HG02798 (cell line): ENCODE measurements at regions not wholly inside any gene's neighbourhood (a gene's known extent, or its start where the extent isn't known, plus 50 kb on each side); places are given as distances from the start of the nearest gene placed in this dataset.
"Not testable (repeated sequence)": the region's sequence is repeated elsewhere in the genome, so short reads cannot be mapped to it uniquely, and the experiment has no call there.

Experiments
- ATAC-seq: cut with Tn5 transposase; IDR thresholded peaks from one replicate; pipeline ENCODE4 v1.9.1; 2021; ENCODE audit warnings: mild to moderate bottlenecking; ENCODE audit not compliant: unreplicated experiment, poor library complexity

DNA sequence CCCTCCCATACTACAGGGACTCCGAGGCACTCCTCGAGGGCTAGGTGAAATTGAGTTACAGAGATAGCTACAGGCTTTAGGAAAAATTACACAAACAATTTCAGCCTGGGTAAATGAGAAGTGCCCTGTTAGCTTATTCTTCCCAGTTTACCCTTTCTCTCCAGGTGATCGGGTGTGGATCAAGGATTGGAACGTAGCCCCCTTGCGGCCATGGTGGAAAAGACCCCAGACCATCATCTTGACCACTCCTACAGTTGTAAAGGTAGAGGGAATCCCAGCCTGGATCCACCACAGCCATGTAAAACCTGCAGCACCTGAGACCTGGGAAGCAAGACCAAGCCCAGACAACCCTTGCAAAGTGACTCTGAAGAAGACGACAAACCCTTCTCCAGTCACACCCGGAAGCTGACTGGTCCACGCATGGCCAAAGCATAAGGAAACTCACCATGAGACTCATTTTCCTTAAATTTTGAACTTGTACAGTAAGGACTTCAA, 600.6 kb downstream of the UQCRFS1 start:
- no peak for ATAC-seq

DNA sequence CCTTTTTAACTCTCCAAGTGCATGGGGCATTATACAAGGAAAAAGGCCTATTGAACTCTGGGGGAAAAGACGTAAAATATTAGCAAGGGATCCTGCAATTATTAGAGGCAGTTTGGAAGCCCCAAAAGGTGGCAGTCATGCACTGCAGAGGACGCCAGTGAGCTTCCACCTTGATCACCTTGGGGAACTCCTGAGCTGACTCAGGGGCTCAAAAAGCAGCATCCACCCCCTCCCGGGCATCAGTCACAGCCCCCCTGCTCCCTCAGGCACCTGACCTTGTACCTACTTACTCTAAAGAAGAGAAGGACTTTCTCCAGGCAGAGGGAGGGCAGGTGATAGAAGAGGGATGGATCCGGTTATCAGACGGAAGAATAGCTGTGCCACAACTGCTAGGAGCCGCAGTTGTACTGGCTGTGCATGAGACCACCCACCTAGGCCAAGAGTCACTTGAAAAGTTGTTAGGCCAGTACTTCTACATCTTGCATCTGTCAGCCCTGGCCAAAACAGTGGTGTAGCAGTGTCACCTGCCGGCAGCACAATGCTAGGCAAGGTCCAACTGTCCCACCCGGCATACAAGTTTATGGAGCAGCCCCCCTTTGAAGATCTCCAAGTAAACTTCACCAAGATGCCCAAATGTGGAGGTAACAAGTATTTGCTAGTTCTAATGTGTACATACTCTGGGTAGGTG, 601.6 kb downstream of the UQCRFS1 start:
- not testable (repeated sequence) for ATAC-seq

DNA sequence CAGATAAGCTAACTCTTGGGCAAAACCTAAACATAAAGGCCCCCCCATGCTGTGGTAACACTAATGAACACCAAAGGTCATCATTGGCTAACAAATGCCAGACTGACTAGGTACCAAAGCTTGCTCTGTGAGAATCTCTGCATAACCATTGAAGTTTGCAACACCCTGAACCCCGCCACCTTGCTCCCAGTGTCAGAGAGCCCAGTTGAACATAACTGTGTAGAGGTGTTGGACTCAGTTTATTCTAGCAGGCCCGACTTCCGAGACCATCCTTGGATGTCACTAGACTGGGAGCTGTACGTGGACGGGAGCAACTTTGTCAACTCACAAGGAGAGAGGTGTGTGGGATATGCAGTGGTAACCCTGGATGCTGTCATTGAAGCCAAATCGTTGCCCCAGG, 602.2 kb downstream of the UQCRFS1 start:
- no peak for ATAC-seq

DNA sequence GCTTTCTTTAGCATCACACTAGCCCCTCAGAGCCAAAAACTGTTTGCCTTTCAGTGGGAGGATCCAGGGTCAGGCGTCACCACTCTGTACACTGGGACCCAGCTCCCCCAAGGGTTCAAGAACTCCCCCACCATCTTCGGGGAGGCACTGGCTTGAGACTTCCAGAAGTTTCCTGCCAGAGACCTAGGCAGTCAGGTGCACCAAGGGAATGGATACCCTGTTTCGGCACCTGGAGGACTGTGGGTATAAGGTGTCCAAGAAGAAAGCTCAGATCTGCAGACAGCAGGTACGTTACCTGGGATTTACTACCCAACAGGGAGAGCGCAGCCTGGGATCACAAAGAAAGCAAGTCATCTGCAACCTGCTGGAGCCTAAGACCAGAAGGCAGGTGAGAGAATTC, 603.0 kb downstream of the UQCRFS1 start:
- no peak for ATAC-seq

DNA sequence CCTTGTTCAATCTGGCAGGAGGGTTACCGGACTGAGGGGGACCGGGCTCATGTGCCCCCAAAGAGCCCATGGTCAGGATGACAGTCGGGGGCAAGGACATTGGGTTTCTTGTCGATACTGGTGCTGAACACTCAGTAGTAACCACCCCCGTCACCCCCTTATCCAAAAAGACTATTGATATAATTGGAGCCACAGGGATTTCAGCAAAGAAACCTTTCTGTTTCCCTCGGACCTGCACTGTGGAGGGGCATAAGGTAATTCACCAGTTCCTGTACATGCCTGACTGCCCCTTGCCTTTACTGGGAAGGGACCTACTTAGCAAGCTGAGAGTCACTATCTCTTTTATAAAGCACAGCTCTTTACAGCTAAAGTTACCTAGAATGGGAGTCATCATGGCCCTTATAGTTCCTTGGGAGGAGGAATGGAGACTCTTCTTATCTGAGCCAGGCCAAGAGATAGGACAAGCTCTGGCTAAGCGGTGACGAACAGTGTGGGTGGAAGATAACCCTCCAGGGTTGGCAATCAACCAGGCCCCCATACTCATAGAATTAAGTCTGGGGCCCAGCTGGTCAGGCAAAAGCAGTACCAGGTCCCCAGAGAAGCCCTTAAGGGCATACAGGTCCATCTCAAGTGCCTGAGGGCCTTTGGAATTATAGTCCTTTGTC, 603.7 kb downstream of the UQCRFS1 start:
- ATAC-seq: no peak

DNA sequence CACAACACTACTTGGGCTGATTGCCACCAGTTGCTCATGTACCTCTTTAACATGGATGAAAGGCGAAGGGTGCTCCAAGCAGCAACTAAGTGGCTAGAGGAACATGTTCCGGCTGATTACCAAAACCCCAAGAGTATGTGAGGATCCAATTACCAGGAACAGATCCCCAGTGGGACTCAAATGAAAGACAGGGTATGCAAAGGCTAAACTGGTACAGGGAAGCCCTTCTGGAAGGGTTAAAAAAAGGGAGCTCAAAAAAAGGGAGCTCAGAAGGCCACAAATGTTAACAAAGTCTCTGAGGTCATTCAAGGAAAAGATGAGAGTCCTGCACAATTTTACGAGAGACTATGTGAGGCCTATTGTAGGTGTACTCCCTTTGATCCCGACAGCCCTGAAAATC, 604.7 kb downstream of the UQCRFS1 start:
- ATAC-seq: no peak

DNA sequence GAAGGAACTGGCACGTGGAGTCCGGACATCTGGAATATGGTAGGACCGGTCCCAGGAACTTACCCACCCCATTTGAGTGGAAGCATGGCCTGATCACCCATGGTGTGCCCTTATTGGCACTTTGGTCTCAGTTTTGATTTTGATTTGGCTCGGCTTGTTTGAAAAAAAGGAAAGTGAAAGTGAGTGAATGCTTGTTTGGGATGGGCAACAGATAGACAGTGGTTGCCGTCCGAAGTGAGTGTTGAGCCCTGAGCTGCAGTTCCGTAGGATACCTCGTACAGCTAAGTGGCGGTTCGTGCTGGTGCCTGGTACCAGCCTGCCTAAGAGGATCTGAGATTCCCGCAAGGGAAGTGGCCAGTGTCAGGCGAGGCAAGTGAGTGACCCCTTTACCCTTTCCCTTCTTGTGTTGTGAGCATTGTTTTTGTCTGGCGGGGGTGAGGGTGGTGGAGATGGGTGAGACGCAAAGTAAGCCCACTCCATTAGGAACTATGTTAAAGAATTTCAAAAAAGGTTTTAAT, 605.8 kb downstream of the UQCRFS1 start:
- ATAC-seq: no peak

DNA sequence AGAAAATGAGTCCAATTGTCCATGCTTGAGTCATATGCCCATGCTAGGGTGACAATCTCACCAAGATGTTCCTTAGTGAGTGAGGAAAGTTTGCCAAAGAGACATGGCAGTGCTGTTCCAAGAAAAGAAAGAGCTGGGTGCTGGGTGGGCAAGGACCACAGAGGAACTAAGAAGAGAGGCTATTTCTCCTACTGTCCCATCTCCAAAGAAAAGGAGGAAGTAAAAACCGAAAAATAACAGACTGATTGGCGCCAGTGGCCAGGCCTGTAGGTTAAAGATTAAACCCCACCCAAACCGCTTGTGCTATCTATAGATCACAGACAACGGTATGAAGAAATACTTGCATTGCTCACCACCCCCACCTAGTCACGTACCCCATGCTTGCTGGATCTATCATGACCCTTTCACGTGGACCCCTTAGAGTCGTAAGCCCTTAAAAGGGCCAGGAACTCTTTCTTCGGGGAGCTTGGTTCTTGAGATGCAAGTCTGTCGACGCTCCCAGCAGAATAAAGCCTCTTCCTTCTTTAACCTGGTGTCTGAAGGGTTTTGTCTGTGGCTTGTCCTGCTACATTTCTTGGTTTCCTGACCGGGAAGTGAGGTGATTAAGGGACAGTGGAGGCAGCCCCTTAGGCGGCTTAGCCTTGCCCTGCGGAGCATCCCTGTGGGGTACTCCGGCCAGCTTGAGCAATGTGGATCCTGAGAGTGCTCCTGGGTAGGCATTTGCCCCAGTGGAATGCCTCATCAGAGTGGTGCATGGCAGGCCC, 606.5 kb downstream of the UQCRFS1 start:
- no peak for ATAC-seq

DNA sequence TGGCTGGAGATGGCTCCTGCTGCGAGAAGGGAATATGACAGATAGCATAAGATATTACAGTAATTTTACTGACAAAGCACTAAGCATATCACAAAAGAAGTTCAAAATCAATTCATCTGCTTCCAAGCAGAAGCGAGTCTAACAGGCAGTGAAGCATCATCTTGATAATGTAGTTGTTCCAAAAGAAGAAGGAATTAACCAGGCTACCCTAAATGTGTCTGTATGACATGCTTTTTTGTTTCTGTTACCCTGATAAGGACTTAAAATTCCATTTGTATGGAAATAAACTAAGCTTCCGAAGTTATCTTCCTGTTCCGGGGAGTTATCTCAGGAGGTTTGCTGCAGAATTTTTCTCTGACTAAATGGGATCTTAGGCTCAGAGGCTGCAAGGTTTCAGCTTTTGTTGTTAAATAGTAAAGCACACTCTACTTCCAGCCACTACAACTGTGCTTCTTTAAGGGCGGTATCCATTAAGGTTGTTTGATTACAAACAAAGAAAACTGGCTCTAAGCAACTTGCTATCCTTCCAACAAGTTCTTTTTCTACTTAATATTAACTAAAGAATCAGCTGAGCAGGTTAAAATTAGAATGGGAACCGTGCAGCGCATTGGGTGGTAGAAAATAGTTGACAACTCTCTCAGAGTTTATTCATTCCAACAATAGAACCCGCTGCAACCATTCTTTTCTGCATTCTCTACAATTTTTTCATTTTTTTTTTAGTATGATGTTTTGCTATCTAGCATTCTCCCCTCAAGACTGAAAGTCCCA, 607.3 kb downstream of the UQCRFS1 start:
- ATAC-seq: no peak

DNA sequence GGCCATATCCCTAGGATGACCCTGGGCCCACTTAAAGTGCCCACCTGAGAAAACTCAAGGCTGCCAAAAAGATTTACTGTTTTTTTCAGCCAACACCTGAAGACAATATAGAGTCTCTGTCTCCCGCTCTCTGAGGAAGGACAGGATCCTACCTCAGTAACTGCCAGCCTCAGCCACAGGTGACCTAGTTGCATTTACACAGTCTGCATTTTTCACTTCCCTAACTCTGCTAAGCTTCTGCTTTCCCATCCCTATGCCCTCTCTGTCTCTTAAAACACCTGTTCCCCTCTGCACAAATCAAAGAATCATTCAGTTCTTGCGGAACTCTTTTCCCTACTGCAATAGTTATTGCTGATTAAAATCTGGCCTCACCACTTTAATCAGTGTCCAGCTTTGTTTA, 609.5 kb downstream of the UQCRFS1 start:
- ATAC-seq: no peak

DNA sequence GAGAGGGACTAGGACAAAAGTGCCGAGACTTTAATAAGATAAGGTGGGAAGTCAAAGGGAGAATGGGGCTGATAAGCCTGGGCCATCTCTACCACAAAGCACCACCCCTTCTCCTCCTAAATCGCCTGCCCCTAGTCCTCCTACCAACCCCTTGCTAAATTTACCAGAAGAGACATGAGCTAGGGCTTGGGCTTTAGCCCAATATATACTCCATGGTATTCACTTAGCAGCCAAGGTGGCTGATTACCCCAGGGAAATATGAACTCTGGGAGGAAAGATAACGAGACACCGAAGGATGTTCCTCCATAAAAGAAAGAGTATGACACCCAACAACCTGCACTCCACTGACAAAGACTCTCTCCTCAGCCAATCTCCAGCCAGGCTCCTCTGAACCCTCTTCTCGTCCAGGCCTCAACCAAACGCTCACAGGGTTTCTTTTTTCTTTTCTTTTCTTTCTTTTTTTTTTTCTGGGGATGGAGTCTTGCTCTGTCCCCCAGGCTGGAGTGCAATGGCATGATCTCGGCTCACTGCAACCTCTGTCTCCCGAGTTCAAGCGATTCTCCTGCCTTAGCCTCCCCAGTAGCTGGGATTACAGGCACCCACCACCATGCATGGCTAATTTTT, 610.2 kb downstream of the UQCRFS1 start:
- ATAC-seq: no peak

DNA sequence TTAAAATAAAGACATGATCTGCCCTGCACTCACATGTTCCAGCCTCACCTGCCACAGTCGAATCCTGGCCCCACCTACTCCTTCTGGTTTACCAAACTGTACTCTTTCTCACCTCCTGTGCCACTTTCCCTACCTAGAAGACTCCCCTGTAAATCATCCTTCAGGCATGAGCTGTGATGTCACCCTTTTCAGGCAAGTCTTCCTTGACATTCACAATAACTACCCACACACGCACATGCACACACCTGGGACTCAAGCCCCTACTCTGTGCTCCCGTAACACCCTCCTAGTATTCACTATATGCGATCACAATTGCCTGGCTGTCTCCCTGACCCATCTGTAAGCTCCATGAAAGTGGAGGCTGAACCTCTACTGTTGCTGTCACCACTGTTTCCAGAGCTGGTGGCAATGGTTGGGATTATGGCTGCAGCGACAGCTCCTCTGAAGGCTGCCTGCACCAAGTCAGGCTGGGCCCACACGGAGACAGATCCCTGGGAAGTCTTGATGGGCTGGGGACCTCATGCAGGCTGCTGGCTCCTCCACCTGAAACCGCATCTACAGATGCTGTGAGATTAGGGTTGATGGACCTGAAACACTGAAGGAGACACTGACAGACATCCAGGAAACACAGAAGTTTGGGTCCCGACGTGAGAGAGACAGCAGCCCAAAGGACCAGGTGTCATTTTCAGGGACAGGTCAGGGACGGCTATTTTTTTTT, 611.1 kb downstream of the UQCRFS1 start:
- no peak for ATAC-seq

DNA sequence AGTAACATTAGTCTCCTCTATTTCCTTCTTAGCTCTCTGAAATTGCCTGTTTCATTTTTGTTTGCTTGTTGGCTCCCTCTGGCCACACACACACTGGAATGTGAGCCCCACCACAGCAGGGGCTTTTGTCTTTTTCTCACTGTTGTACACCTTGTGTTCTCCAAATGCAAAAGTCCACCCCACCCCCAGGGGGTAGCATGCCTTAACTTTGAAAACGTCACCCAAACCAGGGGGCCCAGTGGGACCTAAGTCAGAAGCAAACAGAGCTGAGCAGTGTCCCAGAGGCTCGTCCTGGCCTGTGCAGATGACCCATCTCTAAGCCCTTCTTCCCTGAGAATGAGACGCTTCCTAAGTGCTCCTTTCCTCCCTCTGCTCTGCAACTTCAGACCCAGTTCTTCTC, 614.1 kb downstream of the UQCRFS1 start:
- no peak for ATAC-seq

DNA sequence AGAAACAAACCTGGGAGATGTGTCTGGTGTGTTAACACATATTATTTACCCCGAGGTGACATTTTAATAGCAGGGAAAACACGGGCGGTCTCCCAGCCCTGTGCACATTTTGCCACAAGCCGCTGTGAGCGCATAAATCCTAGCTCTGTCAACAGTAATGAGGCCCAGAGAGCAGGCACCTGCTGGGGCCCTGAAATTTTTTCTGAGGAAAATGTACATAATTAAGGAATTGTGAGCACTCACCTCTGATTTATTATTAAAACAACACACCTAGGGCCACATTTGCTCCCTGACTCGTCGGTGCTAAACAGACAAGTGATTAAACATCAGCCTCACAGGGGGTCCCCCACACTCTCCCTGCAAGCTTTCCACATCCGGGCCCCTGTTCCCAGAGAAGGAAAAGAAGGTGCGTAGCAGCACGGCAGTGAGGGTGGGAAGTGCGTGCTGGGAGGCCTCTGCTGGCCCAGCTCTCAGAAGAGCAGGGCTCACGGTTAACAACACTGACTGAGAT, 616.3 kb downstream of the UQCRFS1 start:
- no peak for ATAC-seq

DNA sequence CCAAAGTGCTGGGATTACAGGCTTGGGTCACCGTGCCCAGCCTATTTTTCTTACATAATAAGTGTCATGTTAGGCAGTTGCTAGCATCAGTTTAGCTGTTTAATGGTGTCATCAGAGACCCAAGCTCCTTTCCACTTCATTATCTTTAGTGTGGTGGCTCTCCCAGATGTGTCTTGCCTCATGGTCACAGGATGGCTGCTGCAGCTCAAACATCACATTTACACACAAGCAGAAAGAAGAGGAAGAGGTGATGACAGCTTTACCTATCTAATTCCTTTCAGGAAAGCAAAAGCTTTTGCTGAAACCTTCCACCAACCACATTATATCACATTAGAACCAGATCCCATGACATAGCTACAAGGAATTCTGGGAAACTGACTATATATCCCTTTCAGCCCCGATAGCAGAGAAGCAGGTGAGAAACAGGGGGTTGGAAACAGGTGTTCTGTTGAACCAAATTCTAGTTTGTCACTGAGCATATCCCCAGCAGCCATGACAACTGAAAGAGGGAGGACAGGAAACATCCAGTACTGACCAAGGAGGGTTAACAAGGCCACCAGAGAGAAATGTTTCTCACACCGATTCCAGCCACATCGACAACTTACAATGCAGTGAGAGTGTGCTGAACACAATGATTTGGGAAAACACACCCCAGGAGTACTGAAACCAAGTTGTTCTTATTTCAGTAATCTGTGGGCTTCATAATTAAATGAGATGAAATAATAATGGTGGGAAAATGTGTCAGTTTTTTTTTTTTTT, 617.0 kb downstream of the UQCRFS1 start:
- ATAC-seq: no peak

DNA sequence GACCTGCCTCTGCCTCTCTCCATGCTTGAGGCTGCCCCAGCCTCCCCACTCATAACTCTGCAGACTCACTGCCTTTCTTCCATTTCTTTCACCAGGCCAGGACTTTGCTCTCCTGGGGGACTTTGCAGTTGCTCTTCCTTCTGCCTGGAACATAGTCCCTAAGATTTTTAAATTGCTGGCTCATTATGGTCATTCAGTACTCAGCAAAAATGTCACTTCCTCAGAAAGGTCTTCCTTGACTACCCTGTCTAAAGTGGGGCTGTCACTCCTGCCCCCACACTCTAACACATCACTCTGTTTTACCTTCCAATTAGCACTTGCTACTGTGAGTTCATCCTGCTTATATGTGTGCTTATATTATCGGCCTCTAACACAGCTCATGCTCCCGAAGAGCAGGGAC, 618.2 kb downstream of the UQCRFS1 start:
- no peak for ATAC-seq

DNA sequence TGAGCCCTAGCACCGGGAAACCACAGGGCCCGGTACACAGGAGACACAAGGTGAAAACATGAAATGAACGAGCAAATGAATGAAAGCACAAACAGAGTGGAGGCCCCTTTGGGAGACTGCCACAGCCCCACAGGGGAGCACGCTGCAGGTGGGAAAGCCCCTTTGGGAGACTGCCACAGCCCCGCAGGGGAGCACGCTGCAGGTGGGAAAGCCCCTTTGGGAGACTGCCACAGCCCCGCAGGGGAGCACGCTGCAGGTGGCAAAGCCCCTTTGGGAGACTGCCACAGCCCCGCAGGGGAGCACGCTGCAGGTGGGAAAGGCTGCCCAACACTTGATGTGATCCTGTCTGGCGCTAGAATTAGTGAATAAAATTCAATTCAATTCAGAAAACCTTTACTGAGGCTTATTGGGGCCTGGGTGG, 623.0 kb downstream of the UQCRFS1 start:
- not testable (repeated sequence) for ATAC-seq

DNA sequence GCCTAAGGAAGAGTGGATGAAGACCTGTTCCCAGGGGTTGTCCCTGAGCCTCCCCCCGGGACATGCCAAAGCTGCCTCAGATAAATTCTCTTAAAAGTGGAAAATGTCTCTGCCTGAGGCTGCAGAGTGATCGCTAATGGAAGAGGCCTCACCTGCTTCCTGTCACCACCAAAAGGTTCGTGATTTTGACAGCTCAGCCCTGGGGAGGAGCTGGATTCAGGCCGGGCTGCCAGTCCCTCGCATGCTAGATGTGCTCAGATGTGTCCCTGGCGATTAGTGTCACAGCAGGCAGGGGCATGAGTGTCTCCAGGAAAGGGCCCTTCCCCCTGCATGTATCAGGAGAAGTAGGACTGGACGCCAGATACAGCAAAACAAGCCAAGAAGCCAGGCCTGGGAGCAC, 626.5 kb downstream of the UQCRFS1 start:
- no peak for ATAC-seq
